ENCODE measurements at regions not wholly inside any gene's neighbourhood (a gene's known extent, or its start where the extent isn't known, plus 50 kb on each side); places are given as distances from the start of the nearest gene placed in this dataset.
"Not testable (repeated sequence)": the region's sequence is repeated elsewhere in the genome, so short reads cannot be mapped to it uniquely, and the experiment has no call there.

- intact Hi-C loops (cut with micrococcal nuclease): no loop called here
These were observed 162.2 kb upstream of the ANXA10 start for GRCh38 chr4:167930166-167930565.

- intact Hi-C loops (cut with micrococcal nuclease): no loop called here
These were observed 158.1 kb upstream of the ANXA10 start for GRCh38 chr4:167934216-167934615.

DNA sequence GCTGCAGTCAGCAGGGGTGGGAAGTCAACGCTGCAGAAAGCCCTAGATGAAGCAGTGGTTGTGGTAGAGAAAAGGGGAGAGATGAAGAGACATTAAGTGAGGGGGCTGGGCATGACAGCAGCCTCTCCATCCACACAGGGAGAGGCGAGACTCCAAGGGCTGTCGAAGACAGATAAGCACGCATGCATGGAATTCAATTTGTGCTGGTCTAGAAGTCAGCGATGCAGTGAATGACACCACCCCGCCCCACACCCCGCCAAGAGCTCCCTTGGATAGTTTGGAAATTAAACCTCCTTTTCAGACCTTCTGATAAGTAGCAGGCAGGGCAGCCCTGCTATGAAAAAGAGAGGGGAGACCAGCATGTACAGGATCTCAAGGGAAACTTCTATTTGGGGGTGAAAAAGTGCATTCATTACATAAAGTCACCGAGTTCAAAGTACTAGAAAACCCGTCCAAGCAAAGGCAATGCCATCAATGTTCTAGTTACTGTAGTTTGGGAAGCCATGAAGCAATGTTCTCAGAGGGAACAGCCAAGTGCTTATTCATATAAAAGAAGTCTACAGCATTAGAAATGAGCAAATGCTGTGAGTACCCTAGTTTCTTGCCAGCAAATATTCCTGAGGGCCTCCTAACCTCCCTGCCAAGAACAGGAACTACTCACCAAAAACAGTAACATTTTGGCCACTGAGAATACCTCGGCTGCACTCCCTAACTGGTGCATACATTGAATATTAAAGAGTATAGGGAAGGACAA, 152.3 kb upstream of the ANXA10 start:
- intact Hi-C loops (cut with micrococcal nuclease): no loop called here

- intact Hi-C loops (cut with micrococcal nuclease): no loop called here
These were observed 148.3 kb upstream of the ANXA10 start for GRCh38 chr4:167943872-167944505.

DNA sequence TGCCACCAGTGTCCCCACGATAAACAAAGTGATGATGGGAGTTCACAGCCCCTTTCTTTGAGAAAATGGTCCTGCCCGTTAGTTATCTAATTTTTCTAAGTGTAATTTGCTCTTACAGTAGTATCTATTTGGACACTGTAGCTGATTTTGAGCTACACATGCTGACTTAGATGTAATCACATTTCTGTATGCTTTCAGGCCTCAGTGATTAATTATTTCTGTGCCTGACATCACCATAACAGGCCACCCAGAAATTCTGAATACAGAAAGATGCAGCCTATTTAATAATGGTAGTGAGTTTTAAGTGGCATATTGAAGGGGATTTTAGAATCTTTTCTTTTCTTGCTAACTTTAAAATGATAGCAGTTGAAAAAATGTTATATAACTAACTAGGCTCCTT, 147.6 kb upstream of the ANXA10 start:
- intact Hi-C loops (cut with micrococcal nuclease): no loop called here

DNA sequence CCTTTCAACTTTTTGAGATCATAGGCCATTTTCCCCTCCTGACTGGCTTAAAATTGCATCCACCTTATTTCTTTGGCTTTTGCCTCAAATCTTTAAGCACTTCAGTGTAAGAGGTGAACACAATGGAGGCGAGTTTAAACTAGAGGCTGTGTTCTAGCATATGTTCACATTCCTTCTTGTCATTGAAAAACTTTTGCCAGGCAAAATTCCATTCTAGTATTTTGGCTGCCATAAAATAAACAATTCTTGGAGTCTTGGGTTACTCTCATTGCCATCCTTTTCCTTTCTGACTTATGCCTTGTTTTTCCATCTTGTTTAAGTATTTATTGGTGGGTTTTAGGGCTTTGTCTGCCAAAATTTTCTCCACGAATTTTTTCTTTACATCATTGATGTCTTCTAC, 137.3 kb upstream of the ANXA10 start:
- intact Hi-C loops (cut with micrococcal nuclease): no loop called here

GRCh38 chr4:167956676-167957075, 135.7 kb upstream of the ANXA10 start:
- intact Hi-C loops (cut with micrococcal nuclease): no loop called here

DNA sequence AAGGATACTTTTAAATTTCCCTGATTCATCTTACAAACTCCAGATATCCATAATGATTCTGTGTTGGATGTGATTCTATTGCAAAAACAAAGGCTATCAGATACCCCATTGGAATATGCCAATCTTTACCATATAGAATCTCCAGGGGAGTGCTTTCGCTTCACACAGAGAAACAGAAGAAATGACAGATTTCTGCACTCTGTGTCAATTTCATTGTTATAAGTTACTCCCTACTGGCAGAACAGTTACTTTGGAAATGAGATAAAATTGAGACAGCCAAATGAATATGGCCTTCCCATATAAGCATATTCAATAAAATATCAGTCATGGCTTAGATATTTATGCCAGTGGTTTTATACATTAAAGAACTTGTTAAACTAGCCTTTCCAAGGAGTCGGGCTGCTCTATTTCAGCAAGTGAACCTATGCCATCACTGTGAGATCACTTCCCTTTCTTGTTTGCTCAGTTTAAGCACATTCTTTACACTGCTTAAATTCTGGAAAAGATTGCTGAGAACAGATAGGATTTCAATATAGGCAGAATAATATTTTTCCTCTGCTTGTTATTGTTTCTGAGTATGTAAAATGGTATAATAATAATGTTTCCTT, 127.5 kb upstream of the ANXA10 start:
- intact Hi-C loops (cut with micrococcal nuclease): no loop called here

GRCh38 chr4:167966143-167966542, 126.2 kb upstream of the ANXA10 start:
- intact Hi-C loops (cut with micrococcal nuclease): no loop called here

- intact Hi-C loops (cut with micrococcal nuclease): no loop called here
These were observed 118.8 kb upstream of the ANXA10 start for GRCh38 chr4:167973513-167973912.

GRCh38 chr4:167985565-167985964, 106.8 kb upstream of the ANXA10 start:
- intact Hi-C loops (cut with micrococcal nuclease): no loop called here

- intact Hi-C loops (cut with micrococcal nuclease): no loop called here
These were observed 106.3 kb upstream of the ANXA10 start for GRCh38 chr4:167986044-167986443.

- intact Hi-C loops (cut with micrococcal nuclease): no loop called here
These were observed 105.1 kb upstream of the ANXA10 start for GRCh38 chr4:167987285-167987684.

GRCh38 chr4:167989815-167990214, 102.5 kb upstream of the ANXA10 start:
- intact Hi-C loops (cut with micrococcal nuclease): no loop called here

DNA sequence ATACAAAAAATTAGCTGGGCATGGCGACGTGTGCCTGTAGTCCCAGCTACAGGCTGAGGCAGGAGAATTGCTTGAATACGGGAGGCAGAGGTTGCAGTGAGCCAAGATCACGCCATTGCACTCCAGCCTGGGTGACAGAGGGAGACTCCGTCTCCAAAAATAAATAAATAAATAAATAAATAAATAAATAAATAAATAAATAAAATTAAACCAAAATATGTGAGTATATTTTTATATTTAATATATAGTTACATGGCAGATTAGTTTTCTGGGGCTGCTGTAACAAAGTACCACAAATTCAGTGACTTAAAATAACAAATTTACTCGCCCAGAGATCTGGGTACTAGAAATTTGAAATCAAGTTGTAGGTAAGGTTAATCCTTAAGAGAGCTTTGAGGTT, 84.2 kb upstream of the ANXA10 start:
- intact Hi-C loops (cut with micrococcal nuclease): not testable (repeated sequence)

GRCh38 chr4:168019019-168019651, 73.2 kb upstream of the ANXA10 start:
- intact Hi-C loops (cut with micrococcal nuclease): no loop called here

DNA sequence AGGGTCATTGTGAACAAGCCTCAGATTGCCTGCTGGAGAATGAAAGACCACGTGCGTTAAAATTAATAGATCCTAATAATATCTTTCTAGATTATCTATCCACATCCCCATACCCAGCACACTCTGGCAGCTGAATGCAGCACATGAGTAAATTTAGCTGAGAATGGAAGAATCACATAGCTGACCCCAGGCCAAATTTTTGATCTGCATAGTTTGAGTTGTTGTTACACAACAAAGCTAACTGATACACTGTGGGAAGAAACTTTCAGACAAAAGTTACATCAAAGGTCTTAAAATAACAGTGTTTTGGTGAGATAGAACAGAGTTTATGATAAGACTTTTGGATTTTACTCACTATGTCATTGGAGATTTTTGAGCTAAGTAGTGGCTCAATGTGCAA, 72.4 kb upstream of the ANXA10 start:
- intact Hi-C loops (cut with micrococcal nuclease): no loop called here

- intact Hi-C loops (cut with micrococcal nuclease): no loop called here
These were observed 70.7 kb upstream of the ANXA10 start for GRCh38 chr4:168021666-168022065.

- intact Hi-C loops (cut with micrococcal nuclease): no loop called here
These were observed 63.8 kb upstream of the ANXA10 start for GRCh38 chr4:168028568-168028967.

DNA sequence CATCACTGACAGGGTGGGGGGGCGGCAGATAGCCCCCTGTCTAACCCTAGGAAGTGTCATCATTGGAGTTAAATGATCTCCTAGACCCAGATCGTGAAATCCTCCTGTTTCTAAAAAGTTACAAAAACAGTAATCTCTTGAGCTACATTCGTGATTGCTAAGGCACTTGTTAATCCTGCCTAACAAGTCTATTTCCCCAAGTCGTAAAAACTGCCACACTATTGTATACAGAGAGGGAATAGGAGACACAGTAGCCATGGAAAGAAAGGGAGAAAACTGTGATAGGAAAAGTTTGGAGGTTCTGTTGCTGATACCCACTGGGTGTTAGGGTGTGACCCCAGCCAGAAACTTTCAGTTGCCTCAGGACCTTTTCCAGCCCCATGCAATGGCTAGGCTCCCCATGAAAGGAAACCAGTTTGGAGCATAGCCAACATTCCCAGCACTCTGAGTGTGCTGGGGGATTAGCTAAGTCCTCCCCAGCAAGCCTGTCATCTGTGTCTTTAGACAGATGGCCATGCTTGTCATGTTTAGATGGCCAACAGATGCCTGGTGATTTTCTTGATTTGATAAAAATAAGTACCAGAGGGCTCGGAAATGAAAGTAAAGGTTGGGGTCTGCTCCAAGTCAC, 63.3 kb upstream of the ANXA10 start:
- intact Hi-C loops (cut with micrococcal nuclease): no loop called here

DNA sequence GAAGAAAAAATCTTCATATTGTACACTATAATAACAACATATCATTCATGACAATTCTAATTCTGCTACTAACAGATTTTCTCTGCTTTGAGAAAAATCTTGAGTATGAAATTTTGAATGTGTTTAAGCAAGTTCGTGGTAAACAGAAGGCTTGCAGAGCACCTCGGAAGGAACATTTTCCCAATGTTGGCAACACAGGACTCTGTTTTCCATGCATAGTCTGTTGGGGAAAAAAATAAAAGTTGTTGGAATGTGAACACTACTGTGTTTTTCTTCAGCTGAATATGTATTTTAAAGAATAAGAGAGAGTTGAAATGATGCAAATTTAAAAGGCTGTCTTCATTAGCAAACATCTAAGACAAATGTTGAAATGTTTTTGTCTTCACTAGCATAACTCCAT, 54.7 kb upstream of the ANXA10 start:
- intact Hi-C loops (cut with micrococcal nuclease): no loop called here

DNA sequence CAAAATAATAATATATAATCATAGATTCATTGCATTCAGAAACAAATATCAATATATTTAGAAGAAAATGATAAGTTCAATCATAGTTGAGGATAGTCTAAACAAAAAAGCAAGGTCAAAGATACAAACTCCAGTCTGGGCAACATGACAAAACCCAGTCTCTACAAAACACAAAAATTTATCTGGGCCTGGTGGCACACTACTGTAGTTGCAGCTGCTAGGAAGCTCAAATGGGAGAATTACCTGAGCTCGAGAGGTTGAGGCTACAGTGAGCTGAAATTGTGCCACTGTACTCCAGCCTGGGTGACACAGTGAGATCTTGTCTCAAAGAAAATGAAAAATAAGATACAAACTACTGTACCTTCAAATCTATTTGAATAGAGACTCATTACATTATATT, 52.7 kb upstream of the ANXA10 start:
- intact Hi-C loops (cut with micrococcal nuclease): no loop called here

Data from T-helper 2 cell treated with Interferon-gamma antibody and Interleukin-4, amounts not matched to agents 100 ng/mL and 5 ng/mL, for 36 hours (primary cell).